DND-41 (cell line): ENCODE measurements at regions not wholly inside any gene's neighbourhood (a gene's known extent, or its start where the extent isn't known, plus 50 kb on each side); places are given as distances from the start of the nearest gene placed in this dataset.

Experiments used
- CTCF ChIP-seq: IDR thresholded peaks from 2 replicates; pipeline ENCODE4 v1.5.1; 2012; ENCODE audit warnings: borderline replicate concordance, low read length, moderate library complexity, mild to moderate bottlenecking; ENCODE audit not compliant: poor library complexity, severe bottlenecking; ENCODE audit errors: extremely low read depth
- EZH2 ChIP-seq: IDR thresholded peaks from 3 replicates; pipeline ENCODE4 v1.6.1; 2012; ENCODE audit warnings: borderline replicate concordance, low read depth, mild to moderate bottlenecking, moderate library complexity, low read length, inconsistent platforms; ENCODE audit not compliant: severe bottlenecking

- TF ChIP-seq CTCF, result no peak
- no peak for TF ChIP-seq EZH2
These were observed 84.5 kb downstream of the HIF1AN start for GRCh38 chr10:100620087-100620835.
